Upper lobe of left lung (tissue), 4 donors: ENCODE measurements at regions not wholly inside any gene's neighbourhood (a gene's known extent, or its start where the extent isn't known, plus 50 kb on each side); places are given as distances from the start of the nearest gene placed in this dataset.

Source experiments
- POLR2AphosphoS5 ChIP-seq, 2 donors: sonication (generic); formaldehyde crosslinking; IDR thresholded peaks; one replicate each; pipeline ENCODE4 v1.5.1; 2017; ENCODE audit warnings: antibody characterized with exemption in 2 of 2
- TF ChIP-seq, protein P1 (sequence below), 6 experiments: fragments of 450-650 bp in 4 of 6; fragments of 200-600 bp in 2 of 6; sonication (generic) in 2 of 6; IDR thresholded peaks; one replicate each; pipeline ENCODE4 v1.5.1; 2016 to 2019; ENCODE audit warnings: antibody characterized with exemption in 6 of 6

DNA sequence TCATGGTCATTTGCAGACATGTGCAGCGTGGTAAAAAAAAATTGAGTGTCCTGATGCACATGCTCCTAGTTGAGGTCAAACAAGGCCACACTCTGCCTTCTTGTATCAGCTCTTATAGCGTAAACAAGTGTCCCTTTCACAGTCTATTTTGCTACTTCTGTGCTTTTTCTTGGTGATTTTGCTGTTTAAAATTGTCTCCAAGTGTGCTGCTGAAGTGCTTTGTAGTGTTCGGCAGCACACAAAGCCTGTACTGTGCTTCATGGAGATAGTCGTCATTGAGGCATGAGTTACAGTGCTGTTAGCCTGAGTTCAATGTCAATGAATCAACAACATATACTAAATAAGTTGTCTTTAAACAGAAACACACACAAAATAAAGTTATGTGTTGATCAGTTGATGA is 690.4 kb upstream of the MEF2C start:
- TF ChIP-seq POLR2AphosphoS5 (IDR thresholded peaks at IDR 0.05), result no peak
- TF ChIP-seq, protein P1, sequence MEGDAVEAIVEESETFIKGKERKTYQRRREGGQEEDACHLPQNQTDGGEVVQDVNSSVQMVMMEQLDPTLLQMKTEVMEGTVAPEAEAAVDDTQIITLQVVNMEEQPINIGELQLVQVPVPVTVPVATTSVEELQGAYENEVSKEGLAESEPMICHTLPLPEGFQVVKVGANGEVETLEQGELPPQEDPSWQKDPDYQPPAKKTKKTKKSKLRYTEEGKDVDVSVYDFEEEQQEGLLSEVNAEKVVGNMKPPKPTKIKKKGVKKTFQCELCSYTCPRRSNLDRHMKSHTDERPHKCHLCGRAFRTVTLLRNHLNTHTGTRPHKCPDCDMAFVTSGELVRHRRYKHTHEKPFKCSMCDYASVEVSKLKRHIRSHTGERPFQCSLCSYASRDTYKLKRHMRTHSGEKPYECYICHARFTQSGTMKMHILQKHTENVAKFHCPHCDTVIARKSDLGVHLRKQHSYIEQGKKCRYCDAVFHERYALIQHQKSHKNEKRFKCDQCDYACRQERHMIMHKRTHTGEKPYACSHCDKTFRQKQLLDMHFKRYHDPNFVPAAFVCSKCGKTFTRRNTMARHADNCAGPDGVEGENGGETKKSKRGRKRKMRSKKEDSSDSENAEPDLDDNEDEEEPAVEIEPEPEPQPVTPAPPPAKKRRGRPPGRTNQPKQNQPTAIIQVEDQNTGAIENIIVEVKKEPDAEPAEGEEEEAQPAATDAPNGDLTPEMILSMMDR (IDR thresholded peaks at IDR 0.05), result no peak
